ENCODE measurements at regions not wholly inside any gene's neighbourhood (a gene's known extent, or its start where the extent isn't known, plus 50 kb on each side); places are given as distances from the start of the nearest gene placed in this dataset.

DNA sequence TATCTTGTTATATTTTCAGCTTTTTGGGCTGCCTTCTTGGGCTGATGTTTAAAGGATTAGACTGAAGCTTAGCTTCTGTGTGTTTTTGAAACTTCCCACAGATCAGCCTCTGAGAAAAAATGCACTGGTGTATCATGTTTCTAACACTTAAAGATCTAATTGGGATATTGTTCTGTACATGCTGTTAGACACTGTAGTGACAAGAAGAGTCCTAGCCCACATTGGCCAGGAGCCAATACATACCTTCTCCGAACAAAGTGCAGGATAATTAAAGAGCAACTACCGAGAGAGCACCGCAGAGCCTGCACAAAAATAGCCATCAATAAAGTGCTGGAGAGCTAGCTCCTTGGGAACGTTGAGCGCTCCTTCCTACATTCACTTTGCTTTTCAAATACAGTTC lies 289.4 kb upstream of the SP8 start (continued):
- TF ChIP-seq ZNF274 (IDR thresholded peaks at IDR 0.05; ENCODE audit: low read length): no peak
- TF ChIP-seq ZNF274 (tag by site-specific recombination; IDR thresholded peaks at IDR 0.05; ENCODE audit: borderline replicate concordance): no peak
- no peak for TF ChIP-seq ZNF664 (tag by site-specific recombination; IDR thresholded peaks at IDR 0.05)
- TF ChIP-seq TRIM28 (IDR thresholded peaks at IDR 0.05; ENCODE audit: borderline replicate concordance, low read length): peak; percentile 38; the same call in 1 of the 2 replicates
- TF ChIP-seq PRDM10 (tag by site-specific recombination; IDR thresholded peaks at IDR 0.05): no peak
- TF ChIP-seq, protein P1, sequence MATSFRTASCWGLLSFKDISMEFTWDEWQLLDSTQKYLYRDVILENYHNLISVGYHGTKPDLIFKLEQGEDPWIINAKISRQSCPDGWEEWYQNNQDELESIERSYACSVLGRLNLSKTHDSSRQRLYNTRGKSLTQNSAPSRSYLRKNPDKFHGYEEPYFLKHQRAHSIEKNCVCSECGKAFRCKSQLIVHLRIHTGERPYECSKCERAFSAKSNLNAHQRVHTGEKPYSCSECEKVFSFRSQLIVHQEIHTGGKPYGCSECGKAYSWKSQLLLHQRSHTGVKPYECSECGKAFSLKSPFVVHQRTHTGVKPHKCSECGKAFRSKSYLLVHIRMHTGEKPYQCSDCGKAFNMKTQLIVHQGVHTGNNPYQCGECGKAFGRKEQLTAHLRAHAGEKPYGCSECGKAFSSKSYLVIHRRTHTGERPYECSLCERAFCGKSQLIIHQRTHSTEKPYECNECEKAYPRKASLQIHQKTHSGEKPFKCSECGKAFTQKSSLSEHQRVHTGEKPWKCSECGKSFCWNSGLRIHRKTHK (tag by site-specific recombination; IDR thresholded peaks at IDR 0.05): no peak
- TF ChIP-seq ZNF514 (tag by site-specific recombination; IDR thresholded peaks at IDR 0.05): no peak
- TF ChIP-seq ZNF560 (tag by site-specific recombination; IDR thresholded peaks at IDR 0.05; ENCODE audit: borderline replicate concordance): no peak
- no peak for TF ChIP-seq ZBTB48 (tag by site-specific recombination; IDR thresholded peaks at IDR 0.05)
- TF ChIP-seq YY1 (tag by site-specific recombination; IDR thresholded peaks at IDR 0.05): no peak
- TF ChIP-seq ZNF140 (tag by site-specific recombination; IDR thresholded peaks at IDR 0.05): no peak
- TF ChIP-seq ZNF394 (tag by site-specific recombination; IDR thresholded peaks at IDR 0.05; ENCODE audit: borderline replicate concordance): no peak
- no peak for TF ChIP-seq ZNF548 (tag by site-specific recombination; IDR thresholded peaks at IDR 0.05)
- no peak for TF ChIP-seq ZNF114 (tag by site-specific recombination; IDR thresholded peaks at IDR 0.05)
- no peak for TF ChIP-seq ZNF37A (tag by site-specific recombination; IDR thresholded peaks at IDR 0.05)
- TF ChIP-seq ZSCAN23 (tag by site-specific recombination; IDR thresholded peaks at IDR 0.05): no peak
- no peak for TF ChIP-seq ZNF155 (tag by site-specific recombination; IDR thresholded peaks at IDR 0.05)
- no peak for TF ChIP-seq ZNF501 (tag by site-specific recombination; IDR thresholded peaks at IDR 0.05)
- TF ChIP-seq ZNF16 (tag by site-specific recombination; IDR thresholded peaks at IDR 0.05; ENCODE audit: low read depth): no peak
- TF ChIP-seq ZNF324 (tag by site-specific recombination; IDR thresholded peaks at IDR 0.05): no peak
- peak; percentile 85 for TF ChIP-seq SP7 (tag by site-specific recombination; IDR thresholded peaks at IDR 0.05)
- no peak for TF ChIP-seq SP2 (tag by site-specific recombination; IDR thresholded peaks at IDR 0.05)
- TF ChIP-seq ZNF239 (tag by site-specific recombination; IDR thresholded peaks at IDR 0.05): no peak
- TF ChIP-seq ZNF211 (tag by site-specific recombination; IDR thresholded peaks at IDR 0.05; ENCODE audit: low read depth): no peak
- no peak for TF ChIP-seq ZNF157 (tag by site-specific recombination; IDR thresholded peaks at IDR 0.05)
- TF ChIP-seq SALL2 (tag by site-specific recombination; IDR thresholded peaks at IDR 0.05; ENCODE audit: borderline replicate concordance): no peak
- TF ChIP-seq YY2 (tag by site-specific recombination; IDR thresholded peaks at IDR 0.05): no peak
- TF ChIP-seq ZFP41 (tag by site-specific recombination; IDR thresholded peaks at IDR 0.05; ENCODE audit: borderline replicate concordance): no peak
- TF ChIP-seq, protein P2, sequence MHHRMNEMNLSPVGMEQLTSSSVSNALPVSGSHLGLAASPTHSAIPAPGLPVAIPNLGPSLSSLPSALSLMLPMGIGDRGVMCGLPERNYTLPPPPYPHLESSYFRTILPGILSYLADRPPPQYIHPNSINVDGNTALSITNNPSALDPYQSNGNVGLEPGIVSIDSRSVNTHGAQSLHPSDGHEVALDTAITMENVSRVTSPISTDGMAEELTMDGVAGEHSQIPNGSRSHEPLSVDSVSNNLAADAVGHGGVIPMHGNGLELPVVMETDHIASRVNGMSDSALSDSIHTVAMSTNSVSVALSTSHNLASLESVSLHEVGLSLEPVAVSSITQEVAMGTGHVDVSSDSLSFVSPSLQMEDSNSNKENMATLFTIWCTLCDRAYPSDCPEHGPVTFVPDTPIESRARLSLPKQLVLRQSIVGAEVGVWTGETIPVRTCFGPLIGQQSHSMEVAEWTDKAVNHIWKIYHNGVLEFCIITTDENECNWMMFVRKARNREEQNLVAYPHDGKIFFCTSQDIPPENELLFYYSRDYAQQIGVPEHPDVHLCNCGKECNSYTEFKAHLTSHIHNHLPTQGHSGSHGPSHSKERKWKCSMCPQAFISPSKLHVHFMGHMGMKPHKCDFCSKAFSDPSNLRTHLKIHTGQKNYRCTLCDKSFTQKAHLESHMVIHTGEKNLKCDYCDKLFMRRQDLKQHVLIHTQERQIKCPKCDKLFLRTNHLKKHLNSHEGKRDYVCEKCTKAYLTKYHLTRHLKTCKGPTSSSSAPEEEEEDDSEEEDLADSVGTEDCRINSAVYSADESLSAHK (tag by site-specific recombination; IDR thresholded peaks at IDR 0.05): peak; percentile 86
- TF ChIP-seq ZNF747 (tag by site-specific recombination; IDR thresholded peaks at IDR 0.05): no peak
- TF ChIP-seq GLI2 (tag by site-specific recombination; IDR thresholded peaks at IDR 0.05; ENCODE audit: borderline replicate concordance, low read depth): no peak
- peak; percentile 48; the same call in 1 of the 2 replicates for TF ChIP-seq ZNF366 (tag by site-specific recombination; conservative IDR thresholded peaks at IDR 0.05)
- TF ChIP-seq, protein P3, sequence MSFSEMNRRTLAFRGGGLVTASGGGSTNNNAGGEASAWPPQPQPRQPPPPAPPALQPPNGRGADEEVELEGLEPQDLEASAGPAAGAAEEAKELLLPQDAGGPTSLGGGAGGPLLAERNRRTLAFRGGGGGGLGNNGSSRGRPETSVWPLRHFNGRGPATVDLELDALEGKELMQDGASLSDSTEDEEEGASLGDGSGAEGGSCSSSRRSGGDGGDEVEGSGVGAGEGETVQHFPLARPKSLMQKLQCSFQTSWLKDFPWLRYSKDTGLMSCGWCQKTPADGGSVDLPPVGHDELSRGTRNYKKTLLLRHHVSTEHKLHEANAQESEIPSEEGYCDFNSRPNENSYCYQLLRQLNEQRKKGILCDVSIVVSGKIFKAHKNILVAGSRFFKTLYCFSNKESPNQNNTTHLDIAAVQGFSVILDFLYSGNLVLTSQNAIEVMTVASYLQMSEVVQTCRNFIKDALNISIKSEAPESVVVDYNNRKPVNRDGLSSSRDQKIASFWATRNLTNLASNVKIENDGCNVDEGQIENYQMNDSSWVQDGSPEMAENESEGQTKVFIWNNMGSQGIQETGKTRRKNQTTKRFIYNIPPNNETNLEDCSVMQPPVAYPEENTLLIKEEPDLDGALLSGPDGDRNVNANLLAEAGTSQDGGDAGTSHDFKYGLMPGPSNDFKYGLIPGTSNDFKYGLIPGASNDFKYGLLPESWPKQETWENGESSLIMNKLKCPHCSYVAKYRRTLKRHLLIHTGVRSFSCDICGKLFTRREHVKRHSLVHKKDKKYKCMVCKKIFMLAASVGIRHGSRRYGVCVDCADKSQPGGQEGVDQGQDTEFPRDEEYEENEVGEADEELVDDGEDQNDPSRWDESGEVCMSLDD (tag by site-specific recombination; IDR thresholded peaks at IDR 0.05): no peak
- no peak for TF ChIP-seq RBAK (tag by site-specific recombination; IDR thresholded peaks at IDR 0.05)

Data from HEK293 (cell line).